Heart left ventricle (tissue), 16 donors: ENCODE measurements at regions not wholly inside any gene's neighbourhood (a gene's known extent, or its start where the extent isn't known, plus 50 kb on each side); places are given as distances from the start of the nearest gene placed in this dataset.

Source experiments
- ATAC-seq, 4 donors: fragments of 200-7000 bp; cut with Tn5 transposase; one replicate each; pipeline ENCODE4 v1.9.1; 2020 to 2022; ENCODE audit warnings: moderate library complexity in 4 of 4, mild to moderate bottlenecking in 3 of 4, moderate number of reproducible peaks in 1 of 4
- DNase-seq, 5 donors: peaks; one replicate each; pipeline ENCODE4 v3.0.0-alpha.2; 2020
- H3K27ac ChIP-seq, 12 donors: fragments of 200-600 bp; sonication (generic) in 4 of 12; one replicate each; pipeline versions ENCODE4 v1.5.0 to v1.8.0; 2016 to 2022; ENCODE audit warnings: mild to moderate bottlenecking in 2 of 12
- H3K27me3 ChIP-seq, 9 donors: fragments of 200-600 bp; sonication (generic) in 2 of 9; one replicate each; pipeline versions ENCODE4 v1.5.1 to v1.8.0; 2016 to 2022; ENCODE audit warnings: mild to moderate bottlenecking in 3 of 9
- H3K36me3 ChIP-seq, 9 donors: fragments of 200-600 bp; sonication (generic) in 2 of 9; one replicate each; pipeline versions ENCODE4 v1.5.0 to v1.8.0; 2018 to 2022; ENCODE audit warnings: mild to moderate bottlenecking in 2 of 9
- H3K4me1 ChIP-seq, 12 donors: fragments of 200-600 bp; sonication (generic) in 4 of 12; one replicate each; pipeline versions ENCODE4 v1.5.0 to v1.8.0; 2016 to 2022; ENCODE audit warnings: mild to moderate bottlenecking in 3 of 12
- H3K4me3 ChIP-seq, 12 donors: fragments of 200-600 bp; sonication (generic) in 4 of 12; one replicate each; pipeline versions ENCODE4 v1.5.0 to v1.8.0; 2017 to 2022; ENCODE audit warnings: mild to moderate bottlenecking in 9 of 12, moderate library complexity in 4 of 12
- H3K9me3 ChIP-seq, 12 donors: fragments of 200-600 bp; sonication (generic) in 4 of 12; one replicate each; pipeline versions ENCODE4 v1.5.0 to v1.8.0; 2016 to 2022; ENCODE audit warnings: mild to moderate bottlenecking in 1 of 12
- POLR2A ChIP-seq, 2 donors: fragments of 450-650 bp; IDR thresholded peaks; one replicate each; pipeline ENCODE4 v1.6.1; 2017; ENCODE audit warnings: antibody characterized with exemption in 2 of 2, mild to moderate bottlenecking in 2 of 2, moderate library complexity in 2 of 2
- WGBS, 4 donors: extraction: QIAGEN DNeasy Blood & Tissue Kit in 2 of 4; methylation state at CpG; one replicate each; pipeline versions ENCODE4 v1.1.5 to v1.1.7; 2013 to 2018; 5-methylcytosine and 5-hydroxymethylcytosine counted together
- intact Hi-C, 10 donors: fragments of 100-400 bp; cut with DNase I; formaldehyde crosslinking; loops; one replicate each; pipeline versions ENCODE4 v1.11.1 to v1.14.2; 2022
- TF ChIP-seq, protein P1 (sequence below), 12 donors: fragments of 200-600 bp; sonication (generic) in 4 of 12; IDR thresholded peaks; one replicate each; pipeline versions ENCODE4 v1.5.0 to v1.8.0; 2018 to 2022; ENCODE audit warnings: antibody characterized with exemption in 12 of 12, mild to moderate bottlenecking in 5 of 12
- donor health status: ischemic (EF 13 %, LVEDD 7.1; RV severe dilation, severe dysfunction).
- donor health status: healthy with polysubstance abuse.
- donor health status: DM: no; HTN: yes; CAD: no.
- donor health status: DM: no; HTN: no; CAD: no.
- donor health status: ischemic (EF 25% LVEDD 6.9; RV normal size, moderate dysfunction).
- donor health status: ischemic (EF 25% LVEDD 5.7; RV mildly dilated, moderate dysfunction).
- donor health status: healthy.
- donor health status: DM: yes; HTN: yes; CAD: no.
- donor health status: ischemic (EF 35%, LVEDD 5.7; RV mildly dilated, moderate dysfunction).
- donor health status: nonischemic (EF 11% LVEDD 7.7; RV severe dilation, severe dysfunction).
- donor health status: DM: yes; HTN: yes; CAD: no.
- donor health status: PGD.
- donor health status: ischemic (EF 29% LVEDD 5.4; RV normal size, mild dysfunction).
- donor health status: nonischemic (EF 23%, LVEDD 6.1; RV moderate dilation, normal function).

DNA sequence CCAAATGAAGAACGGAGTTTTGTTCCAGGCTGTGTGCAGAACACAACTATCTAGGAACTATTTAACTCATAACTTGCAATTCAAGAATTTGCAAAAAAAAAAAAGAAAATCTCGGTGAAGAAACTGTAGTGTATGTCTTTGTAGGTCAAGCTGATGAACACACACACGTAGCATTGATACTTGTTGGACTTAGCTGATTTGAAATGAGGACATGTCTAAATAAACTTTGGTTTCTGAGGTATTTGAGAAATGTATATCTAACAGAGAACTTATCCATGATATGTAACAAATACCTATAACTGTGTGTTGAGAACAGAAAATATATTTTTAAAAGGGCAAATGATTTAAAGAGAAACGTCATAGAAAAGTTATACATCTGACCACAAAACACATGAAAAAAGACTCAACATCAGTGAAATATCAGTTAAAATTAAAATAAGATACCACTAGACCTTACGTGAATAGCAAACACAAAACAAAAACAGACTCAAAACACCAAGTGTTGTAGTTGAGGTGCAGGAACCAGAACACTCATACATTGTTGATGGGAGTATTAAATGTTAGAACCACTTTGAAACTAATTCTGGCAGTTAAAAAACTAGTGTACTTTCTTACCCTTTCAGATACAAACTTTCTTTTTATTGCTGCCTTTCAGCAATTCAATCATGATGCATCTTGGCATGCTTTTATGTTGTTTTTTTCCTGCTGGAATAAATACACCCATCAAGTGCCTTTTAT, 1535.8 kb upstream of the PCDH10 start:
- Histone ChIP-seq H3K36me3 (no peaks in the 10 kb centered on the region), H3K4me1 (no peaks in the 10 kb centered on the region), H3K27me3 (no peaks in the 10 kb centered on the region), H3K4me3 (no peak overlapping the region), H3K27ac (no peak overlapping the region), H3K9me3 (no peaks in the 10 kb centered on the region)
- no peak for DNase-seq
- 74 to 81% (median 76%) methylated on average over 5 of the region's 5 CpGs for WGBS, 4 donors
- intact Hi-C loops: no loop called here
- TF ChIP-seq POLR2A (IDR thresholded peaks at IDR 0.05): no peak
- TF ChIP-seq, protein P1, sequence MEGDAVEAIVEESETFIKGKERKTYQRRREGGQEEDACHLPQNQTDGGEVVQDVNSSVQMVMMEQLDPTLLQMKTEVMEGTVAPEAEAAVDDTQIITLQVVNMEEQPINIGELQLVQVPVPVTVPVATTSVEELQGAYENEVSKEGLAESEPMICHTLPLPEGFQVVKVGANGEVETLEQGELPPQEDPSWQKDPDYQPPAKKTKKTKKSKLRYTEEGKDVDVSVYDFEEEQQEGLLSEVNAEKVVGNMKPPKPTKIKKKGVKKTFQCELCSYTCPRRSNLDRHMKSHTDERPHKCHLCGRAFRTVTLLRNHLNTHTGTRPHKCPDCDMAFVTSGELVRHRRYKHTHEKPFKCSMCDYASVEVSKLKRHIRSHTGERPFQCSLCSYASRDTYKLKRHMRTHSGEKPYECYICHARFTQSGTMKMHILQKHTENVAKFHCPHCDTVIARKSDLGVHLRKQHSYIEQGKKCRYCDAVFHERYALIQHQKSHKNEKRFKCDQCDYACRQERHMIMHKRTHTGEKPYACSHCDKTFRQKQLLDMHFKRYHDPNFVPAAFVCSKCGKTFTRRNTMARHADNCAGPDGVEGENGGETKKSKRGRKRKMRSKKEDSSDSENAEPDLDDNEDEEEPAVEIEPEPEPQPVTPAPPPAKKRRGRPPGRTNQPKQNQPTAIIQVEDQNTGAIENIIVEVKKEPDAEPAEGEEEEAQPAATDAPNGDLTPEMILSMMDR (IDR thresholded peaks at IDR 0.05): no peak
- ATAC-seq: no peak

DNA sequence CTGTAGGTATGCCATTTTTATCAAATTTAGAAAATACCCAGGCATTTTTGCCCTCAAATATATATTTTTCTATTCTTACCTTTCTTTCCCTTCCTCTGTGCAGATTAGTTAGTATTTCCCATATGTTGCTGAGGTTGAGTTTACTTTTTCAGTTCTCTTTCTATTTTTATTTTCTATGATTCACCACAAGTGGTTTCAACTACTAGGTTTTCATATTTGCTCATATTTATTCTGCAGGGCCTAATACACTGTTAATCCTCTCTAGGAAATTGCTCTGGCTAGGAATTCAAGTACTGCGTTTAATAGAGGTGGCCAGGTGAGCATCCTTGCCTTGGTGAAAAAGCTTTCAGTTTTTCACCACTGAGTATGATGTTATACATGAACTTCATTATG, 1535.3 kb upstream of the PCDH10 start:
- no peak for DNase-seq
- Histone ChIP-seq H3K27me3 (no peaks in the 10 kb centered on the region), H3K4me3 (no peak overlapping the region), H3K27ac (no peak overlapping the region), H3K36me3 (no peaks in the 10 kb centered on the region), H3K4me1 (no peaks in the 10 kb centered on the region), H3K9me3 (no peaks in the 10 kb centered on the region)
- no peak for TF ChIP-seq POLR2A (IDR thresholded peaks at IDR 0.05)
- TF ChIP-seq, protein P1 (IDR thresholded peaks at IDR 0.05): no peak
- 69 to 86% (median 82%) methylated on average over 1 of the region's 1 CpG for WGBS, 4 donors
- intact Hi-C loops: no loop called here
- ATAC-seq: no peak

DNA sequence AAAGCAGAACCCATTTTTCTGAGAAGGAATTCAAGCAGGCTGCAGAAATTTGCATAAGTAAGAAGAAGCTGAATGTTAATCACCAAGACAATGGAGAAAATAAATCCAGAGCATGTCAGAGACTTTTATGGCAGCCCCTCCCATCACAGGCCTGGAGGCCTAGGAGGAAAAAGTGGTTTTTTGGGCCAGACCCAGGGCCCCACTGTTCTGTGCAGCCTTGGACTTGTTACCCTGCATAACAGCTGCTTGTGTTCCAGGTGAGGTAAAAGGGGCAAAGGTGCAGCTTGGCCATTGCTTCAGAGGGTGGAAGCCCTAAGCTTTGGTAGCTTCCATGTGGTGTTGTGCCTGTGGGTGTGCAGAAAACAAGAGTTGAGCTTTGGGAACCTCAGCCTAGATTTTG, 1516.2 kb upstream of the PCDH10 start:
- TF ChIP-seq POLR2A (IDR thresholded peaks at IDR 0.05): no peak
- TF ChIP-seq, protein P1 (IDR thresholded peaks at IDR 0.05): no peak
- no peaks in the 10 kb centered on the region for H3K36me3 ChIP-seq
- no peak for ATAC-seq
- intact Hi-C loops: no loop called here
- H3K4me1 ChIP-seq: no peaks in the 10 kb centered on the region
- peaks cover 0 to 26% (median 5%) of the 10 kb centered on the region in 12 donors for H3K9me3 ChIP-seq
- no peaks in the 10 kb centered on the region for H3K27me3 ChIP-seq
- DNase-seq: no peak
- no peak overlapping the region for H3K4me3 ChIP-seq
- no peak overlapping the region for H3K27ac ChIP-seq

DNA sequence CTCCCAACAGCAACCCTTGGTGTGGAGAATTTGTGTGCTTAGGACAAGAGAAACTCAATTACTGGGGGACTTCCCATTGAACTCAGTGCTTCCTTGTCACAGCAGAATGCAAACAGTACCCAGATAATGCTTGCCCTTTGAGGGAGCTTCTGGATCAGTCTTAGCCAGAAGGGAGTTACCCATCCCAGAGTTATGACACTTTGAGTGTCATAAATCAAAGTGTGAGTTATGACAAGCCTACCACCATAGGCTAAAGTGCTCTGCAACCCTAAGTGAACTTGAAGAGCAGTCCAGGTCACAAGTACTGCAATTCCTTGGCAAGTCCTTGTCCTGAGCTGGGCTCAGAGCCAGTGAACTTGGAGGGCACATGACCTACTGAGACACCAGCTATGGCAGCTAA, 1513.9 kb upstream of the PCDH10 start:
- Histone ChIP-seq H3K36me3 (no peaks in the 10 kb centered on the region), H3K27me3 (no peaks in the 10 kb centered on the region), H3K4me3 (no peak overlapping the region), H3K9me3 (peaks cover 0 to 35% (median 5%) of the 10 kb centered on the region in 12 donors), H3K27ac (no peak overlapping the region), H3K4me1 (no peaks in the 10 kb centered on the region)
- no peak for ATAC-seq
- DNase-seq: no peak
- intact Hi-C loops: no loop called here
- TF ChIP-seq POLR2A (IDR thresholded peaks at IDR 0.05): no peak
- TF ChIP-seq, protein P1 (IDR thresholded peaks at IDR 0.05): no peak
